Left lobe of liver (tissue), 2 donors: ENCODE measurements at regions not wholly inside any gene's neighbourhood (a gene's known extent, or its start where the extent isn't known, plus 50 kb on each side); places are given as distances from the start of the nearest gene placed in this dataset.

Source experiments
- ATAC-seq: fragments of 200-7000 bp; cut with Tn5 transposase; one replicate; pipeline ENCODE4 v1.9.1; 2020; ENCODE audit warnings: mild to moderate bottlenecking, moderate library complexity
- DNase-seq: peaks from one replicate; pipeline ENCODE4 v3.0.0-alpha.2; 2020; ENCODE audit warnings: low spot score
- donor health status: DM: no; HTN: no; CAD: no; lungs with moderate emphysema.
- donor health status: DM: no; HTN: yes; CAD: no.

DNA sequence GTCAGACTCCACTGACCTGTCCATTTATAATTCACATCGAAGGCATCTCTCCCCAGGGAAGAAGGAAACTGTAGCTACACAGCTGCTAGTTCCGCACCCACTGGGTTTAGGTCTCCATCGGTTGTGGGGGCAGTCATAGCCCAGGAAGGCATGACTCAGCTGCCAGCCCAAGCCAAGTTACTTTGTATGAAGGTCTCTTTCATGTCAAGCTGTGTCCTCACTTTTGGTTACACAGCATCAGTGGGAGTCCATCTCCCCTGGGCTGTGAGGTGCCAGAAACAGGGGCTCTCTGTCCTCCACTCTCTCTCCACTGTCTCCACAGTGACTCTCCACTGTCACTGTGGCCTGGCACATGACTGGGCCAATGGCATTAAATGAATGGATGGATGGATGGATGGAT lies 585.2 kb downstream of the BRD1 start:
- ATAC-seq (no peak), DNase-seq (peak; percentile 7)

DNA sequence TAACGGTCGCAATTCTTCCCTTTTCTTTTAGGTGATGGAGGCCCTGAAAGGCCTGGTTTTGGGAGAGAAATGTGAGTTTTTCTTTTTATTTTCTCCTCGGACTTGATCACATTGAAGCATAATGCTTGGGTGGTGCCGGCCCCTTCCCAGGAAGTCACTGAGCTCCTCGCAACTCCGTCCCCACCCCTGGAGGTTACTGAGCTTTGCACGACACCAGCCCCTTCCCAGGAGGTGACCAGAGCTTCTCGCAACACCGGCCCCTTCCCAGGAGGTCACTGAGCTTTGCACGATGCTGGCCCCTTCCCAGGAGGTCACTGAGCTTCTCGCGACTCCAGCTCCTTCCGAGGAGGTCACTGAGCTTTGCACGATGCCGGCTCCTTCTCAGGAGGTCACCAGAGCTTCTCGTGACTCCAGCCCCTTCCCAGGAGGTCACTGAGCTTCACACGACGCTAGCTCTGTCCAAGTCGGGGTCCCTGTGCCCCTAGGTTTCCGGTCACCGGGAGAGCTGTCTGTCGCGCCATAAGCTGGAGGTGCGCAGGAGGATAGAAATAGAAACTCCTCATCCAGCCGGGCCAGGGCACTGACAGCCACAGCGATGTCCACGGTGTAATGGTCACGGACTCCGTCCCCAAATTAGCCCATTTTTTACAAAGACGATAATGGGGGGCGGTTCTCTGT lies 586.4 kb downstream of the BRD1 start:
- DNase-seq (no peak), ATAC-seq (no peak)

DNA sequence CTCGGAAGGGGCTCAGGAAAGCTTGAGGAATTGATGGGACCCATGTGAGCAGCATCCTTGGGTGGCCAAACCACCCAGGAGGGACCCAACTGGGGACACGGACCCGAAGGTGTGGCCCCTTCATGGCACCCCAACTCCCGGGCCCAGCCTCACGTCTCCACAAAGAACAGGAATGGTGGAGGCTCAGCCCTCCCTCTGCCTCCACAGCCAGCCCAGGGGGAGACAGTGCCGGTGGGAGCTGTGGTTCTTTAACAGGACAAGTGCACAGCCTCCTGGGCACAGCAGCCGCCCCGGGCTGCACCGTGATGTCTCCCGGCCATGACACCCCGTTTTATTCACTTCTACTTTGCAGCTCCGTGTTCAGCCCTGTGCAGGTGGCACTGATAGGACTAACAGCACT lies 587.2 kb downstream of the BRD1 start:
- no peak for DNase-seq
- ATAC-seq = no peak

DNA sequence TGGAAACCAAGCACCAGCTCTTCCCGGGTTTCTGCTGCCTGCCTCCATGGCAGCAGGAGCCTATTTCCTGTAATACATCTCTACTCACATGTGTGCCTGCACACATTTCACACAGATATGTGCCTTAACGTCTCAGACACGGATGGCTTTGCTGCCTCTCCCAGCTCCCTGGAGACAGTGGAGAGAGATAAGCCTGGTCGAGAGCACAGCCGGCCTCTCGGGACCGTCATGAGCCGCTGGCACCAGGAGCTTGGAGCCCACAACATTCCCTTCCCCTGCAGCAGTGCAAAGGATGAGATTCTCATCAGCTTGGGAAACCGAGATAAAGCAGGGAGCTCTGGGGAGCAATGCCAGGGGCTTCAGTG lies 587.7 kb downstream of the BRD1 start:
- DNase-seq = no peak
- no peak for ATAC-seq

DNA sequence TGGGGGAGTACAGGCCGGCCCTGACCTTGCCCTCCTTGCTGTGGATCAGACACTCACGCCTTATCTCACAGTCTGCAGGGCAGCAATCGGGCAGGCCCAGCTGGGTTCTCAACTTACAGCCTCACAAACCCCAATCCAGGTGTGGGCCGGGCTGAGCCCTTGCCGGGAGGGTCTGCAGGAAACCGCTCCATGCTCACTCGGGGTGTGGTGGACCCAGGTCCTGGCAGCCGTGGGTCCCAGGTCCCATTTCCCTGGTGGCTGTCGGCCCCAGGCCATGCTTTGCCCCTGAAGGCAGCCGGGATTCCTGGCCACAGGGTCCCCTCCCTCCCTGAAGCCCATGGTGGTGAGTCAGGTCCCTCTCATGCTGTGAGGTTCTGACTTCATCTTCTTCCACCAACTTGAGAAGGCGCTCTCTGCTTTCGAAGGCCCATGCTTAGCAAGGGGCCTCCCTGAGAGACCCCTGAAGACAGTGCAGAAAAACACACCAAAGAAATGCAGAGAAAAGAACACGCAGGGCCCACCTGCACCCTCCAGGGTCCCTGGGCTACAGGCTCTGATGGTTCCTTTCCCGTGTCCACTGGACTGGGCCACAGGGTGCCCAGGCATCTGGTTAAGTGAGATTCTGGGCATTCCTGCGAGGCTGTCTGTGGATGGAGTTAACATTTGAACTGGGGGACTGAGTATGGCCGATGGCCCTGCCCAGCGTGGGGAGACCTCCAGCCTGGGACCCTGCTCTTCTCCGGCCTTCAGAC lies 588.2 kb downstream of the BRD1 start:
- DNase-seq (no peak), ATAC-seq (no peak)

DNA sequence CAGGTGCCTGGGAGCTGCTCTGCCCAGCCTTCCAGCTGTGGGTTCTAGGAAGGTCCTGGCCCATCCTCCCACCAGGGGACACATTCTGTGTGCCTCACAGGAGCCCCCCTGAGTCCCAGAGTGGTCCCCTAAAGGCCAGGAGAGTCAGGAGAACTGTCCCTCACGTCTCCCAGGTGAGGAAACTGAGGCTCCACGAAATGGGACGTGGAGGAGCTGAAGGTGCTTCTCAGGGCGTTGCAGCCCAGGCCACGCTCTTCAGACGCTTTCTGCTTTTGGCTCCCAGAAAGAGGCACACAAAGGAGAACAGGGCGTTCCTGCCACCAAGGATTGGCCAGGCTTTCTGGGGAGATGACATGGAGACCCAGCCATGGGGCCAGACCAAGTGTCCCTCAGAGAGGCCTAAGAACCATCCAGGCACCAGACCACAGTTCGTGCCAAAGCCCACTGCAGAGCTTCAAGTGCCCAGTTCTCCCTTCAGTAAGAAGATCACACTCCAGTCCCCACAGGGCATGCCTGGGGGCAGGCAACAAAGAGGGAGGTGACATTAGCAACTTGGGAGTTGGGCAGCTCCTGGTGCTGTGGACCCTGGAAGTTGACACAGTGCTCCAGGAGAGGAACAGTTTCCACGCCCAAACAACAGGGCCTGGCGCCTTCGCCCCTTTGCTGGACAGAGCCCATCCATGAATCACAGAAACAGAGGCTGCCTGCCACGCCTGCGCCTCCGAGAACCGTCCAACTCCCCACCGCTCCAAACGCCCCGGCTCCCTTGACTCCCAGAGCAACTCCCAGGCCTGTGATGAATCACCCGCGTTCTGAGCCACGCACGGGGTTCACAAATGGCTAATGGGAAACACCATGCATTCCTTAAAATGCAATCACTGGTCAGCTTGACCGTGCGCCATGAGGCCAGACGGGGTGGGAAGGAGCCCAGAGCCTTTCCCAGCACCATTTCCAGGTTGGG lies 589.2 kb downstream of the BRD1 start:
- ATAC-seq = no peak
- DNase-seq = no peak

DNA sequence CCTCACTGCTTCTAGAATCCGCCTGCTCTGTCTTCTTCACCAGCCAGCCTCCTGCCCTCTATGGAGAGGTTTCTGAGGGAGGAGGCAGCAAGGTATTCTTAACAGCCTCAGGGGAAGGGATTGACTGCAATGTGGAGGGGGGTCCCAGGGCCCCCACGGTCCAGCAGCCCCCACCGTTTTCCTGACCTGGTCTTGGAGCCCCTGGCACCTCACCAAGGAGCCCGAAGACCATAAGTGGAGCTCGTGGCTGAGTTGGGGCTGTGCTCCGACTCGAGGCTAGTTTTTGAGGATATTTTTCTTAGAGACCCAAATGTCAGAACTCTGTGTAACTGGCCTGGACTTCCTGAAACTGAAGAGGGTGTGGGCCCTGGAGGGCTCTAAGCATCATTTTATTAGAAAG lies 590.0 kb downstream of the BRD1 start:
- DNase-seq = no peak

DNA sequence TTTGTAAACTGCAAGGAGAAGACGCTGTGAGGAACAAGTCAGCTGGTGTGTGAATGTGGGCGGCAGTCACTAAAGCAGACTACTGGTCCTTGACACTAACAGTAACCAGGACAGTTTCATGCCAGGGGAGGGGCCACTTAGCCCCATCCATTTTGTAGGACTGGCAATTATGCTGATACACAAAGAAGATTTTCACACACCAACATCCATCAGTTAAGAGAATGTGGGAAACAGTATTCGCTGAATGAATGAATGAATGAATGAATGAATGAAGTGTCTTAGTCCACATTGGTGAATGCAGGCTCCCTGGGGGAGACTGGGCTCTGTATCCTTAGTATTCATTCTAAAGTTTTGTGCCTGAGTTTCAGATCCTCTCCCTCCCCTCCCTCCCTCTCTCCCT lies 590.4 kb downstream of the BRD1 start:
- DNase-seq = no peak
- no peak for ATAC-seq

More for the DNA sequence above, 590.0 kb downstream of the BRD1 start:
- ATAC-seq = no peak

DNA sequence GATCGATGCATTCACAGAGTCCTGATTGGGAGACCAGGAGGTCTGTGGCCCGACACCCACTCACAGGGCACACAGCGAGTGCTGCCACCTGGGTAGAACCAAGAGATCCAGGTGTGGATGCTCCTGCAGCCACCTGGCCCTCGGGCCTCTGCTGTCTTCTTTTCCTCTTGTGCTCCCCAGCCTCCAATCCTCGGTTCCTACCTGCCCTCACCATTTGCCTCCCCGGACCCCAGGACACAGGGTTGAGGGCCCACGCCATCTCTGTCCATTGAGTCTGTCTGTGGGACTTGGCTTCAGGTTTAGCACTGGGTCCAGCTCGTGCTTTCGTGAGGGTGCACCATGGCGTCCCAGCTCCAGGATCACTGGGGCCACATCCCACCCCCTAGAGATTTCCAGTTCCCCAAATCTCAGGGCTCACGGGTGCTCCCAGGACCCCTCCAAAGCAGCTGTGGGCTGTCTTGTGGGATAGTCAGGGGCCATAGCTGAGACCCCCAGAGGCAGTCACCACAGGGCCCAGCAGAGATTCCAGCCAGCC lies 591.1 kb downstream of the BRD1 start:
- DNase-seq = no peak
- no peak for ATAC-seq

DNA sequence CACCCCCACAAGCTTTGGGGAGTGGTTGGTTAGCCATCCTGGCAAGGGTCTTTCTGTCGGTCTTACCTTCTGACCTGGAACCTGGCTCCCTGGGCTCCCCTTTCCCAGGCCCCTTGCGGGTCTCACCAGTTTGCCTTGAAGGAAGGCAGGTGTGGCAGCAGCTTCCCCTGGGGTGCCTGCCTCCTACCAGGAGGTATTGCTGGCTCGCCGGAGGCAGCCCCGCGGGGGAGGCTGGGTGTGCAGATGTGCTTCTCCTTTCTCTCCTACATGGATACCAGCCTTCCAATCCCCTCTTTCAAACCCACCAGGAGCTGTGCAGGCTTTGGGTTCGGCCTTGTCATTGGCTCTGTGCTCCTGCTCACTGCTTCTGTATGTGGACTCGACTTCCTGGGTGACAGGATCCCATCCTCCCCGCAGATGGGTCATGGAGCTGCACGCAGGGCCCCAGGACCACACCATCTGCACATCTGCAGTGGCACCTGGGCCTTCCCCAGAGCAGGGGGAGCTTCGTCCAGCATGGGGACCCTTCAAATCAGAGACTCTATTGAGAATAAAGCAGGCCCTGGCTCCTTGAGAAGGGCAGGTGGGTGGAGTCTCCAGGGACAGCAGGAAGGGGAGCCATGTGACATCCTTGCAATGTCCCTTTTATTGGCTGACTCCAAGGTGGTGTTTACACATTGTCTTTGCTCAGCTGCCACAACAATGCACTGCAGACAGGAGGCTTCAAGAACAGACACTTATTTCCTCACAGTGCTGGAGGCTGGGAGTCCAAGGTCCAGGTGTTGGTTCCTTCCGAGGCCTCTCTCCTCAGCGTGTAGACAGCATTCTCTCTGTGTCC lies 592.0 kb downstream of the BRD1 start:
- ATAC-seq (no peak), DNase-seq (no peak)

DNA sequence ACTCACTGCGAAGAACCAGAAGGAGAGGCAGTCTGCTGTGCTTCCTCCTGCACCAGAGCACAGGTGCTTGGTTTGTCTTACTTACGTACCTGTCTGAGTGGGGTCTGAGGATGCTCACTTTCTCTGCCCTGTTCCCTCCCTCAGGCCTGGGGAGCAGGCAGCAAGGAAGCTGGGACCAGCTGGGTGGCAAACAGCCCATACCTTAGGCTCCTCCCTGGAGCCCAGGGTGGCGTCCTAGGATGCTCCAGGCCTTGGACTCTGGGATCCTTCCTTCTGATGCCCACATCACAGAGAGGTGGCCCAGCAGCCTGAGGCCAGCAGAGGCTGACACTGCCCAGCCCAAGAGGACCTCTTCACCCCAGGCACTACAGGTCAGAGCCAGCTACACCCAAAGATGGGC lies 593.2 kb downstream of the BRD1 start:
- DNase-seq (peak; percentile 36), ATAC-seq (no peak)

DNA sequence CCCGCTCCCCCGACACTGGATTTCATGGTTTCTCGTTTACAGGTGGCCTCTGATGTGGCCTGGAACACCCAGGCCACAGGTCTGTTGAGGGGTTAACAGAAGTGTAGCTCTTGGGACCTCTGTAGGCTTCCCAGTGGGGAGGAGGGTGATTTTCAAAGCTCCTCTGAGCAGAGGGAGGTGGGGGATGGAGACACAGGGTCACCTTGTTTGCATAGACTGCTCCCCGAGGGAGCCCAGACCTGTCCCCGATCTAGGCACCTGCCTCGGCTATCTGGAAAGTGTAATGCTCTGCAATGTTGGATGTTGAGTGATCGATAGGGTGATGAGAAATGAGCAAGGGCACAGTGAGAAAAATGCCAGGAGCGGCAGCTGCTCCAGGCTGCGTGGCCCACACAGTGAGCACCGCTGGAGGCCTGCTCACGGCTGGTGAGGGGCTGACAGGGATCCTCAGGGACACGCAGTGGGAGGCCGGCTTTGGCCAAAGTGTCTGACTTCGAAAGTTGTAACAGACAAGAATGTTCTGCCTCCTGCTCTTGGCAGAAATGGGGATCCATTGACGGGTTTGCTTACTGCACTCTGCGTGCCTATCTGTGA lies 594.1 kb downstream of the BRD1 start:
- no peak for ATAC-seq
- peak; percentile 10 for DNase-seq

DNA sequence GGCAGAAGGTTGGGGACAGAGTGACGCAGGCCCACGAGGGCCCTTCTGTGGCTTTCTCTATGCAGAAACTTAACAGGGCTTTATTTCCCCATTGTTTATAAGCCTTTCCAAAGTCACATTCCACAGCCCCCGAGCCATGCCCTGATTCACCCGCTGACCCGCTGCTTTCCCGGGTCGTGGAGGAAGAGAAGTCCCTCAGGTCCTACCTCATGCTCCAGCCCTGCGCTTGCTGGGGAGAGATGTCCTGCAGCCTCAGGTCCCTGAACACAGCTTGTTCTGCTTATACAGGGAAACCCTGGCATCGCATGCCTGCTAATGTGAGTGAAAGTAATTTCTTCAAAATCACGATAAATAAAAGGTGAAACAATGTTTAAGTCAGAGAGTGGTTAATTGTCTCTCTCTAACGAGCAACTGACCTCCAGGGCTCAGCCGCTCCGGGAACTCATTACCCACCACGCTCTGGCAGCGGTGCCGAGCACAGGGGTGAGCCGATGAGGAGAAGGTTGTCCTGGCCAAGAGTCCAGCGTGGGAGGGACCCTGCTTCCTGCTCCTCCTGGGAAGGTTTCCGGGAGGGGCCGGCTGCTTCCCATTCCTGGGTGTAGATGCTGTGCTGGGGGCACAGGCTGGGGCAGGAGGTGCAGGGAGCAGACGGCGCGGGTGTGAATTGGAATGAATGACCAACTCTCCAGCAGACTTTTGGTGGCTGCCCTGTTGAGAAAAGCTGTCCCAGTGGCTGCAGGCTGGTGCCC lies 595.2 kb downstream of the BRD1 start:
- ATAC-seq = no peak
- no peak for DNase-seq

DNA sequence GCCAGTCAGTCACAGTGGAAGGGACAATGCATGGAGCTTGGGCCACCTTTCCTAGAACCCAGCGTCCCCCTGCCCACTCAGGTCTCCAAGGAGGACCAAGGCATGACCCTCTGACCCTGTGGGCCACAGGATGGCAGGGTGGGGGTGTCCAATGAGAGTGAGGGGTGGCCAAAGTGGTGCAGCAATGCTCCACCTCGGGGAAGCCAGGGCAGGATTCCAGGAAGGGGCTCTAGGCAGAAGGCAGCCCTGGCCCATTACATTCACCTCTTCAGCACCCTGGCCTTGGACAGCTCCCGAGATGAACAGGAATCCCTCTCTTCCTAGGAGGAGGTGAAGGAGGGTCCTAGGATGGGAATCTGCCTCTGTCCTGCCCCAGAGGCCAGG lies 597.5 kb downstream of the BRD1 start:
- DNase-seq (peak; percentile 30), ATAC-seq (no peak)

DNA sequence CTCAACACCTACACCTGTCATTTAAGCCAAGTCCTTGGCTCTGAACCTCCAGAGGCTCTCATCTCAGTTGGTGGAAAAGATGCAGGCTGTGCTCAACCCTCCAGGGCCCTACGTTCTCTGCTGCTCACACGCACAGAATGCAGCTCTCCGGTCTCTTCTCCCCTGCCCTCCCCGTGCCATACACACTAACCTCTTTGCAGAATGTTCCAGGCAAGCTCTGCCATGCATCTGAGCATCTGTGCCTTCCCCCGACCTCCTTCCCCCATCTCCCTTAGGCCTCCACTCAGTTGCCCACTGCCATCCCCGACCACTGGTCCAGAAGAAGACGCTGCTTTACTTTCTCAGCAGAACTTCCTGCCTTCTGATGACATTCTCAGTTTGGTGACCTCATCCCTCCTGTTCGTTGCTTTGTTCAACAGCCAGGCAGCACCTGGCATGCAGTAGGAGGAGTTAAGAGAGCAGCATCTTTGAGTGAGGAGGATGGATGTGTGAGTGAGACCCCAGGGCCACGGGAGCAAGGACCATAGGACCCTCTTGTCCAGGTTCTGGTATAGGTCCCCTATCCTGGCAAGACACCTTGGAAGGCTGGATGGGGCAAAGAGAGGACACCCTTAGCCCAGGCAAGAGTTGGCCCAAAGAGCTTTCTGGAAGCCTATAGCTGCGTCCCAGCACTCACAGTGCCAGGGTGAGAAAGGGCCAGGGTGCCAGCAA lies 598.0 kb downstream of the BRD1 start:
- DNase-seq (peak; percentile 10), ATAC-seq (no peak)

DNA sequence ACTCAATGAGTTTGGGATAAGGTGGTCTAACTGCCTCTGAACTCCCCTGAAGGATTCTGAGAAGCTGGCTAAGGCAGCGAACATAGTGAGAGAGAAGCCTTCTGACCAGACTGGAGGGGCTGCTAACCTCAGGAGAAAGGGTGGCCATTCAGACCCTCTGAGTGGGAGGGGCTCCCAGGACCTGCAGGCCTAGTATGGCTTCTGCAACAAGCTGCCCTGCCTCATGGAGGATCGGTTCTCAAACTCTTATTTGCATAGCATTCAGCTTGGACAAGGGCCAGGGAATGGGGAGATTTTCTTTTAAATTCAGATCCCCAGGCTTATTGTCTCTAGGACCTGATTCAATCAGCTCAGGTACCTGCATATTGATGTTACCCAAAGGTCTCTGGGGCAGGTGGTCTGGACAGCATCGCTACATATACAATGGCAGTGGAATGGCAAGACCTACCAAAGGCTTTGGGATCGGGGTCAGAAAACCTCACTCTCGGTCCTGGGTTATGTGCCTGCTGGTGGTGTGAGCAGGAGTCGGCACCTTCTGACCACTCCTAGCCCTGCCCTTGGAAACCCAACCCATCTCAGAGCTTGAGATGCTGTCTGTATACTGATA lies 599.1 kb downstream of the BRD1 start:
- DNase-seq (peak; percentile 11), ATAC-seq (no peak)

DNA sequence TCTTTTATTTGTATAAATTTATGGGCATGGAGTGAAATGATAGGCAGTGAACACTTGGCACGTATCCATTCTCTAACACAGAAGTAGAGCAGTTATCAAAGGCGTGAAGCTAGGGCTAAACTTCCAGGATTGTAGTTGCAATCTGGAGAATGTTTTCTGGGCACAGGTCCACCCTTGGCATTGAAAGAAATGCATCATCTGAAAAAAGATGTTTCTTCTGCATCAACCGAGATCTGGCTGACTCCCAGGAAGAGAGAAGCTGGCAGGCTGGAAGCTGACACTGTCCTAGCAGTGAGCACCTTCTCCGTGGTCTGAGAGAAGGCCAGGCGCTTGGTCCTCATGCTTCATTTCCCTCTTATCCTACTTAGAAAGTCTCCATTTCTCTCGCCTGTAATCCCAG lies 600.0 kb downstream of the BRD1 start:
- ATAC-seq = no peak

DNA sequence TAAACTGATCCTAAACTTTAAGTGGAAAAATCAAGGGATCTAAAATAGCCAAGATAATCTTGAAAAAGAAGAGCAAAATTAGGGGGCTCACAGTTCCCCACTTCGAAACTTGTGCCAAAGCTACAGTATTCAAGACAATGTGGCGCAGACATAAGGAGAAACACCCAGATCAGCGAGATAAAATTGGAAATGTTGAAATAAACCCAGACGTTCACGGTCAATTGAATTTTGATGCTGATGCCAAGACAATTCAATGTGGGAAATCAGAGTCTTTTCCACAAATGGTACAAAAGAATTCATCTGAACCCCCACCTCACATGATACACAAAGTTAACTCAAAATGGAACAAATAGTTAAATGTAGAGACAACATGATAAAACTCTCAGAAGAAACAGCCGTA lies 601.6 kb downstream of the BRD1 start:
- no peak for DNase-seq
- ATAC-seq = no peak

More for the DNA sequence above, 600.0 kb downstream of the BRD1 start:
- DNase-seq = no peak
